ENCODE measurements at regions not wholly inside any gene's neighbourhood (a gene's known extent, or its start where the extent isn't known, plus 50 kb on each side); places are given as distances from the start of the nearest gene placed in this dataset.

DNA sequence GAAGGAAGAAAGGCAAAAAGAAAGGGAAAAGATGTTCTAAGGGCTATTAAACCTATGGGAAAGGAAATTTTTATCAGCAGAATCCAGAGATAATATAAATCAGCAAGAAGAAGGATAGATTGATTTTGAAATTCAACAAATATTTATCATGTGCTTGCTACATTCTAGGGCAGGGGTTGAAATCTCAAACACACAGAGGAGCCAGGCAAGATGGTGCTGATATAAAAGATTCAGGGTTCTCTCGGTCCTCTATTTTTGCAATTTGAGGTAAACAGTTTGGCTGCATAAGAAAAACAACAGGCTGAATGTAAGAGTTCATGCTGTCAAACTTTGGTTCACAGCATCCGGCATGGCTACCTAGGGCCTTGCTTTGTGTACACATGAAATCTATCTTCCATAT, 109.6 kb upstream of the BMP2 start:
- TF ChIP-seq EZH2 (IDR thresholded peaks at IDR 0.05; ENCODE audit: low read length): no peak
- TF ChIP-seq, protein P1, sequence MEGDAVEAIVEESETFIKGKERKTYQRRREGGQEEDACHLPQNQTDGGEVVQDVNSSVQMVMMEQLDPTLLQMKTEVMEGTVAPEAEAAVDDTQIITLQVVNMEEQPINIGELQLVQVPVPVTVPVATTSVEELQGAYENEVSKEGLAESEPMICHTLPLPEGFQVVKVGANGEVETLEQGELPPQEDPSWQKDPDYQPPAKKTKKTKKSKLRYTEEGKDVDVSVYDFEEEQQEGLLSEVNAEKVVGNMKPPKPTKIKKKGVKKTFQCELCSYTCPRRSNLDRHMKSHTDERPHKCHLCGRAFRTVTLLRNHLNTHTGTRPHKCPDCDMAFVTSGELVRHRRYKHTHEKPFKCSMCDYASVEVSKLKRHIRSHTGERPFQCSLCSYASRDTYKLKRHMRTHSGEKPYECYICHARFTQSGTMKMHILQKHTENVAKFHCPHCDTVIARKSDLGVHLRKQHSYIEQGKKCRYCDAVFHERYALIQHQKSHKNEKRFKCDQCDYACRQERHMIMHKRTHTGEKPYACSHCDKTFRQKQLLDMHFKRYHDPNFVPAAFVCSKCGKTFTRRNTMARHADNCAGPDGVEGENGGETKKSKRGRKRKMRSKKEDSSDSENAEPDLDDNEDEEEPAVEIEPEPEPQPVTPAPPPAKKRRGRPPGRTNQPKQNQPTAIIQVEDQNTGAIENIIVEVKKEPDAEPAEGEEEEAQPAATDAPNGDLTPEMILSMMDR (optimal IDR thresholded peaks at IDR 0.05 in 1 of 3, IDR thresholded peaks at IDR 0.05 in 1 of 3, conservative IDR thresholded peaks at IDR 0.05 in 1 of 3; ENCODE audit: extremely low read depth in 1 of 3, insufficient read depth in 2 of 3, low read length in 3 of 3): no peak

Data from keratinocyte (primary cell).